ENCODE measurements at regions not wholly inside any gene's neighbourhood (a gene's known extent, or its start where the extent isn't known, plus 50 kb on each side); places are given as distances from the start of the nearest gene placed in this dataset.

DNA sequence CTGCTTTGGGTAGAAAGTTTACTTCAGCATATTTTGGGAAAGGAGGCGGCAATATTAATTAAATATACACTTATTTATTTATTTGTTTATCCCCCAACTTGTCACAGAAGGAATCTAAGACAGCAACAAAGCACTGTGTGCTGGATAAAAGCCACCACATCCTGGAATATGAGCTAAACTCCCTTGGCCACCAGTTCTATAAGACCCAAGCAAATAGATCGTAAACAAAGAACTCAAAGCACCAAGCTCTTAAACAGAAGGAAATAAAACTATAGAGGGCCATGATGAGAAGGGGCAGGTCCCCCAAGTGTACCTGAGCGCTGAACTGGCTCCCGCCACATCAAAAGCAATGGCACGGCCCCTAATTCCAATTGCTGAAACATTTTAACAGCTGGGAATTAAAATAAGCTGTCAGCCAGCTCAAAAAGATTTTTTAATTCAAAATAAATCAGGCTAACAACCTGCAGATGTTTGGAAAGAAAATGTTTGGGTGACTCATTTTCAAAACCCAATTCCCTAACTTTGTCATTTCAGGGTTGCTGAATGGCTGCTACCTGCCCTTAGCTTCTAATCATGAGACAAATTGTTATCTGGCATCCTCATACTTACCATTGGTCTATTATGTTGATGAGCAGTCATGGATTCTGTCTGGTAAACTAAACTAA lies 127.1 kb downstream of the SLC30A10 start:
- TF ChIP-seq, protein P1, sequence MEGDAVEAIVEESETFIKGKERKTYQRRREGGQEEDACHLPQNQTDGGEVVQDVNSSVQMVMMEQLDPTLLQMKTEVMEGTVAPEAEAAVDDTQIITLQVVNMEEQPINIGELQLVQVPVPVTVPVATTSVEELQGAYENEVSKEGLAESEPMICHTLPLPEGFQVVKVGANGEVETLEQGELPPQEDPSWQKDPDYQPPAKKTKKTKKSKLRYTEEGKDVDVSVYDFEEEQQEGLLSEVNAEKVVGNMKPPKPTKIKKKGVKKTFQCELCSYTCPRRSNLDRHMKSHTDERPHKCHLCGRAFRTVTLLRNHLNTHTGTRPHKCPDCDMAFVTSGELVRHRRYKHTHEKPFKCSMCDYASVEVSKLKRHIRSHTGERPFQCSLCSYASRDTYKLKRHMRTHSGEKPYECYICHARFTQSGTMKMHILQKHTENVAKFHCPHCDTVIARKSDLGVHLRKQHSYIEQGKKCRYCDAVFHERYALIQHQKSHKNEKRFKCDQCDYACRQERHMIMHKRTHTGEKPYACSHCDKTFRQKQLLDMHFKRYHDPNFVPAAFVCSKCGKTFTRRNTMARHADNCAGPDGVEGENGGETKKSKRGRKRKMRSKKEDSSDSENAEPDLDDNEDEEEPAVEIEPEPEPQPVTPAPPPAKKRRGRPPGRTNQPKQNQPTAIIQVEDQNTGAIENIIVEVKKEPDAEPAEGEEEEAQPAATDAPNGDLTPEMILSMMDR (IDR thresholded peaks at IDR 0.05) = no peak
- TF ChIP-seq POLR2A (IDR thresholded peaks at IDR 0.05) (no peak), EP300 (IDR thresholded peaks at IDR 0.05) (no peak)

All from ovary (tissue), 3 donors.